OCI-LY1 (cell line): ENCODE measurements at regions not wholly inside any gene's neighbourhood (a gene's known extent, or its start where the extent isn't known, plus 50 kb on each side); places are given as distances from the start of the nearest gene placed in this dataset.

Experiments used
- H2AFZ ChIP-seq: fragments of 200-600 bp; sonication (generic), shearing (Covaris generic); 2 replicates; pipeline ENCODE4 v1.6.0; 2014; ENCODE audit warnings: antibody characterized with exemption, mild to moderate bottlenecking, low read length
- H3F3A ChIP-seq: fragments of 200-600 bp; sonication (generic), shearing (Covaris generic); 2 replicates; pipeline ENCODE4 v1.6.0; 2014; ENCODE audit warnings: mild to moderate bottlenecking, antibody characterized with exemption, low read length, moderate library complexity; ENCODE audit not compliant: insufficient read depth
- H3K27ac ChIP-seq: fragments of 200-600 bp; sonication (generic); 2 replicates; pipeline ENCODE4 v1.5.1; 2014; ENCODE audit warnings: low read length, mixed run types, mild to moderate bottlenecking, low read depth; ENCODE audit not compliant: poor library complexity, severe bottlenecking
- H3K27me3 ChIP-seq: fragments of 200-600 bp; sonication (generic); 2 replicates; pipeline ENCODE4 v1.6.0; 2014; ENCODE audit warnings: antibody characterized with exemption, mild to moderate bottlenecking, low read length, moderate library complexity; ENCODE audit not compliant: insufficient read depth
- H3K36me3 ChIP-seq: fragments of 200-600 bp; sonication (generic); 2 replicates; pipeline ENCODE4 v1.6.1; 2014; ENCODE audit warnings: mild to moderate bottlenecking, antibody characterized with exemption, low read length, moderate library complexity, mixed read lengths; ENCODE audit not compliant: insufficient read depth
- H3K4me1 ChIP-seq: fragments of 200-600 bp; sonication (generic); 2 replicates; pipeline ENCODE4 v1.5.1; 2014; ENCODE audit warnings: mild to moderate bottlenecking, low read length, moderate library complexity; ENCODE audit not compliant: insufficient read depth, severe bottlenecking
- H3K4me2 ChIP-seq: fragments of 200-600 bp; sonication (generic), shearing (Covaris generic); 2 replicates; pipeline ENCODE4 v1.6.1; 2014; ENCODE audit warnings: low read length
- H3K4me3 ChIP-seq: fragments of 200-600 bp; sonication (generic); 2 replicates; pipeline ENCODE4 v1.5.1; 2014; ENCODE audit warnings: low read length, low read depth, mild to moderate bottlenecking, mixed read lengths; ENCODE audit not compliant: poor library complexity, severe bottlenecking
- H3K79me2 ChIP-seq: fragments of 200-600 bp; shearing (Covaris generic); 2 replicates; pipeline ENCODE4 v1.6.1; 2016; ENCODE audit warnings: mixed run types, low read length, mixed read lengths; ENCODE audit not compliant: insufficient read depth
- H3K9ac ChIP-seq: fragments of 200-600 bp; sonication (generic), shearing (Covaris generic); 2 replicates; pipeline ENCODE4 v1.6.1; 2014; ENCODE audit warnings: mild to moderate bottlenecking, low read length, mixed read lengths
- H3K9me2 ChIP-seq: fragments of 200-600 bp; sonication (generic), shearing (Covaris generic); 2 replicates; pipeline ENCODE4 v1.6.1; 2014; ENCODE audit warnings: low read depth, mild to moderate bottlenecking, low read length, mixed read lengths
- H3K9me3 ChIP-seq: fragments of 200-600 bp; shearing (Covaris generic); 2 replicates; pipeline ENCODE4 v1.6.1; 2014; ENCODE audit warnings: low read length, mixed read lengths
- H4K20me1 ChIP-seq: fragments of 200-600 bp; sonication (generic), shearing (Covaris generic); 2 replicates; pipeline ENCODE4 v1.6.0; 2016; ENCODE audit warnings: mild to moderate bottlenecking, low read length; ENCODE audit not compliant: insufficient read depth
- EZH2 ChIP-seq: fragments of 200-600 bp; sonication (generic), shearing (Covaris generic); IDR thresholded peaks from 2 replicates; pipeline ENCODE4 v1.8.0; 2017; ENCODE audit warnings: borderline replicate concordance, mixed run types, mild to moderate bottlenecking, antibody characterized with exemption, low read length, moderate library complexity, mixed read lengths
- TF ChIP-seq, protein P1 (sequence below): fragments of 200-600 bp; sonication (generic), shearing (Covaris generic); IDR thresholded peaks from 2 replicates; pipeline ENCODE4 v1.5.1; 2017; ENCODE audit warnings: mild to moderate bottlenecking, antibody characterized with exemption, low read length, moderate library complexity, mixed read lengths

DNA sequence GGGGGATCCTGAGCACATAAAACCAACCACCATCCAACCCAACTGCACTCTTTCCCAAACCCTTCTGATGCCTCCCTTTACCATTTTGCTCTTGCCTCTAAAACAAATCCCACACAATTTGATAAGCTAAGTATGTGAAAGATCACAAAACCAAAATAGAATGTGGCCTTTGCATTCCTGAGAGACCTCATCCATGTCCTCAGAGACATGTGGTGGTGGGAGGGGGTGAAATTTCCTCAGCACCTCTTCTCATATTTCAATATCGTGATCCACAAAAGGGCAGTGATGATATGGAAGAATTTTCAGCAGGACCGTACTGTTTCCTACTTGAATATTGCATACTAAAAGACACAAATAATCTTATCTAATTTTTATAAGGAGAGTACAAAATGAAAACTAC lies 423.3 kb downstream of the TLE1 start:
- Histone ChIP-seq H3K9me3 (no peaks in the 10 kb centered on the region), H3K27me3 (no peaks in the 10 kb centered on the region), H3K9me2 (no peaks in the 10 kb centered on the region), H4K20me1 (no peaks in the 10 kb centered on the region), H3K9ac (no peak overlapping the region), H2AFZ (no peak overlapping the region), H3K4me1 (no peaks in the 10 kb centered on the region), H3F3A (no peaks in the 10 kb centered on the region), H3K36me3 (no peaks in the 10 kb centered on the region), H3K27ac (no peak overlapping the region), H3K4me3 (no peak overlapping the region), H3K4me2 (no peak overlapping the region), H3K79me2 (no peaks in the 10 kb centered on the region)
- TF ChIP-seq, protein P1, sequence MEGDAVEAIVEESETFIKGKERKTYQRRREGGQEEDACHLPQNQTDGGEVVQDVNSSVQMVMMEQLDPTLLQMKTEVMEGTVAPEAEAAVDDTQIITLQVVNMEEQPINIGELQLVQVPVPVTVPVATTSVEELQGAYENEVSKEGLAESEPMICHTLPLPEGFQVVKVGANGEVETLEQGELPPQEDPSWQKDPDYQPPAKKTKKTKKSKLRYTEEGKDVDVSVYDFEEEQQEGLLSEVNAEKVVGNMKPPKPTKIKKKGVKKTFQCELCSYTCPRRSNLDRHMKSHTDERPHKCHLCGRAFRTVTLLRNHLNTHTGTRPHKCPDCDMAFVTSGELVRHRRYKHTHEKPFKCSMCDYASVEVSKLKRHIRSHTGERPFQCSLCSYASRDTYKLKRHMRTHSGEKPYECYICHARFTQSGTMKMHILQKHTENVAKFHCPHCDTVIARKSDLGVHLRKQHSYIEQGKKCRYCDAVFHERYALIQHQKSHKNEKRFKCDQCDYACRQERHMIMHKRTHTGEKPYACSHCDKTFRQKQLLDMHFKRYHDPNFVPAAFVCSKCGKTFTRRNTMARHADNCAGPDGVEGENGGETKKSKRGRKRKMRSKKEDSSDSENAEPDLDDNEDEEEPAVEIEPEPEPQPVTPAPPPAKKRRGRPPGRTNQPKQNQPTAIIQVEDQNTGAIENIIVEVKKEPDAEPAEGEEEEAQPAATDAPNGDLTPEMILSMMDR = no peak
- TF ChIP-seq EZH2 = no peak

DNA sequence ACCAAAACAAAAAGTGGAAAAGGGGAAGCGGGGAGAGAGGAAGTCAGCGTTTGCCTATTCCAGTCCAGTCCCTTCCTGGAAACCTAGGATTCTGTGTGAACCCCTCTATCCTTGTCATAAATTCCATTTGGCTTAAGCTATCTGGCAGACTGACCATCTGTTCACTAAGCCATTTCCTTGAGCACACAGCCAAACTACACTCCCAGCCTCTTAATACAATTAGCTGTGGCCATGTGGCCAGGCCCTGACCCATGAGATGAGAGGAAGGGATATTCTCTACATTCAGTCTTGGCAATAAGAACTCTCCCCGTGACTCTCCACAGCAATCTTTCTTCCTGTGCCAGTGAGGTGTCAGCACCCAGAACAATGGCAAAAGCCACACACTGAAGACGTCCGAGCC lies 424.8 kb downstream of the TLE1 start:
- H3K27ac ChIP-seq = no peak overlapping the region
- H4K20me1 ChIP-seq = no peaks in the 10 kb centered on the region
- H3K27me3 ChIP-seq = no peaks in the 10 kb centered on the region
- H3K4me2 ChIP-seq = no peak overlapping the region
- no peaks in the 10 kb centered on the region for H3K36me3 ChIP-seq
- no peaks in the 10 kb centered on the region for H3K4me1 ChIP-seq
- no peak for TF ChIP-seq EZH2
- TF ChIP-seq, protein P1 = no peak
- H3K79me2 ChIP-seq = no peaks in the 10 kb centered on the region
- no peaks in the 10 kb centered on the region for H3F3A ChIP-seq
- H3K4me3 ChIP-seq = no peak overlapping the region
- no peak overlapping the region for H3K9ac ChIP-seq
- no peak overlapping the region for H2AFZ ChIP-seq
- H3K9me2 ChIP-seq = no peaks in the 10 kb centered on the region
- no peaks in the 10 kb centered on the region for H3K9me3 ChIP-seq

DNA sequence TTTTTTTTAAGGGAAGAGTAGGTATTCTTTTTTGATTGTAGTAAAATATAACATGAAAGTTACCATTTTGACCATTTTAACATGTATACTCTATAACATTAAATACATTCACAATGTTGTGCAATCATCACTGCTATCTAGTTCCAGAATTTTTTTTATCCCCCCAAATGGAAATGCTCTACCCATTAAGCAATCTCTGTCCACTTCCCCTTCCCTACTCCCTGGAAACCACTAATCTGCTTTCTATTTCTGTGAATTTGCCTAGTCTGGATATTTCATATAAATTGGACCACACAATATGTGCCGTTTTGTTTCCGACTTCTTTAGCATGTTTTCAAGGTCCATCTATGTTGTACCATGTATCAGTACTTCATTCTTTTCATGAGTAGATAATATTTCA lies 429.5 kb downstream of the TLE1 start:
- no peak overlapping the region for H3K4me3 ChIP-seq
- no peaks in the 10 kb centered on the region for H3K27me3 ChIP-seq
- no peak overlapping the region for H2AFZ ChIP-seq
- no peaks in the 10 kb centered on the region for H3K36me3 ChIP-seq
- H3K9me3 ChIP-seq = no peaks in the 10 kb centered on the region
- no peak overlapping the region for H3K9ac ChIP-seq
- H3K27ac ChIP-seq = no peak overlapping the region
- no peak for TF ChIP-seq EZH2
- TF ChIP-seq, protein P1 = no peak
- no peaks in the 10 kb centered on the region for H3F3A ChIP-seq
- H4K20me1 ChIP-seq = no peaks in the 10 kb centered on the region
- H3K79me2 ChIP-seq = no peaks in the 10 kb centered on the region
- no peak overlapping the region for H3K4me2 ChIP-seq
- no peaks in the 10 kb centered on the region for H3K4me1 ChIP-seq
- H3K9me2 ChIP-seq = no peaks in the 10 kb centered on the region
